Stimulated activated CD8-positive, alpha-beta memory T cell treated with anti-CD3 and anti-CD28 coated beads, Interleukin-7, amount 100 ng/mL, for 1 hour (primary cell): ENCODE measurements at regions not wholly inside any gene's neighbourhood (a gene's known extent, or its start where the extent isn't known, plus 50 kb on each side); places are given as distances from the start of the nearest gene placed in this dataset.

Experiments used
- DNase-seq, 2 donors: peaks; one replicate each; pipeline ENCODE4 v3.0.0-alpha.2; 2020; ENCODE audit warnings: low read depth in 2 of 2

DNA sequence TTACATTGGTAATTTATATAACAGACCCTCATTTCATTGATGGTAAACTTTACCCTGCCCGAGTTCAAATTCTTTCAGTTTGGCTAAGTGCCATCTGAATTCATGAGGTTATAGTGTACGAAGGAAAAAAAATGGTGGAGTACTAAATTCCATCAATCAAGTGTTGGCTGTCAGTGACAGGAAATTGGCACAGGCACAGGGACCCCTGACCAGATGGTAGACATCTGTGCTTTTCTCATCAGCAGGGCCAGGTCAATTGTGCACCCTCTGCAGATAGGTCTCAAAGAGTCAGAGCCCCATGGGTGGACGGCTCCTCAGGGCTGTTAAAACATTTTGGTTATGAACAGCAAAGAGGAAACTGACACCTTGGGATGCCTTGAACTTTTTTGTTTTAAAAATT, 439.2 kb downstream of the SETBP1 start:
- no peak for DNase-seq

- no peak for DNase-seq
Observed at GRCh38 chr18:45121146-45121545, 440.5 kb downstream of the SETBP1 start.

GRCh38 chr18:45122506-45122905, 441.8 kb downstream of the SETBP1 start:
- no peak for DNase-seq

DNA sequence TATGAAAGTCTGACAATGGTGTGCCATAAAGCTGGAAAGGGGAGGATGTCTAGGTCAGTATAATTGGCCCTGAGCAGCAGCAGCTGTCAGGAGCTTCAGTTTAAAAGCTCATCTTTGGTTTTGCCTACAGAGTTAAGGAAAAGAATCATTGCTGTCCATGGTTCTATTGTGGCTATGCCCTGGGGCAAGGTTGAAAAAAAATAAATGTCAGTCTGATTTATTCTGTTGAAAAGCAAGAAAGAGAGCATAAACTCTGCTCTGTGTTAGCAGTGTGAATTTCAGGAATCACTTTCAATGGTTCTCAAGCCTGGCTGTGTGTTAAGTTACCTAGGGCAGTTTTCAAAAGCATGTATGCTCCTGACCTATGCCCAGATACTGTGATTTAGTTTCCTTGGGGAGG, 446.7 kb downstream of the SETBP1 start:
- DNase-seq, result no peak

DNA sequence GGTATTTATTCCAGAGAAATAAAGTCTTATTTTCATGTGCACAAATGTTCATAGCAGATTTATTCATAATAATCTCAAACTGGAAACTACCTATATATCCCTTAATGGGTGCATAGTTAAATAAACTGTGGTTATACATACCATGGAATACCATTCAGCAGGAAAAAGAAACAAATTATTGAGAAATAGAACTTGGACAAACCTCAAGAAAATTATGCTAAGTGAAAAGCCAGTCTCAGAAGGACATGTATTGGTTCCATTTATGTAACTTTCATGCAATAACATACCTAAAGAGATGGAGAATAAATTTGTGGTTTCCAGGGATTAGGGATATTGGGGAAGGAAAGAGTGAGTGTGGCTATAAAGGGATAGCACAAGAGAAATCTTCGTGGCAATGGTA, 452.6 kb downstream of the SETBP1 start:
- DNase-seq, result no peak

GRCh38 chr18:45136381-45137086, 455.8 kb downstream of the SETBP1 start:
- DNase-seq, result no peak

DNA sequence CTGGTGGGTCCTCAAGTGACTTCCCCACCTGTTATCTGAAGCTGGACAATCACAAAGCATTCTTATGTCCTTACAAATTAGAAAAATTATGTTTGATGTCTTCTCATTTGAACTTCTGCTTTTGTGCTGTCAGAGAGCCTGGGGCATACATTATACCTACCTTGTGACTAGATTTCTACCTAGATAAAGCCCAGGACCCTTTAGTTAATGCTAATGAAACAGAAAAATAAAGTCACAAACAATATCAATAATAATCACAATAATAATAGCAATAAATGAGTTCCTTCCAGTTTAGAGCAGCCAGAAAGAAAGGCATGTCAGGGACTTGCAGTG, 456.4 kb downstream of the SETBP1 start:
- DNase-seq, result no peak

DNA sequence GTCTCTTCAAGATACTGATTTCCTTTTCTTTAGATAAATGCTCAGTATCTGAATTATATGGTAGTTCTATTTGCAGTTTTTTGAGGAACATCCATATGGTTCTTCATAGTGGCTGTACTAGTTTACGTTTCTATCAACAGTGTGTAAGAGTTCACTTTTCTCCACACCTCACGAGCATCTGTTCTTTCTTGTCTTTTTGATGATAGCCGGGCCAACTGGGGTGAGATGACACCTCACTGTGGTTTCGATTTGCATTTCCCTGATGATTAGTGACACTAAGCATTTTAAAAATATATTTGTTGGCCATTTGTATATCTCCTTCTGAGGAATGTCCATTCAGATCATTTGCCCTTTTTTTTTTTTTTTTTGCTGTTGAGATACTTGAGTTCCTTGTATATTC, 458.8 kb downstream of the SETBP1 start:
- no peak for DNase-seq

- no peak for DNase-seq
Observed at GRCh38 chr18:45142868-45143267, 462.2 kb downstream of the SETBP1 start.

GRCh38 chr18:45149712-45150111, 465.6 kb upstream of the SLC14A2 start:
- no peak for DNase-seq

- no peak for DNase-seq
Observed at GRCh38 chr18:45151645-45152044, 463.6 kb upstream of the SLC14A2 start.

- DNase-seq, result no peak
Observed at GRCh38 chr18:45155526-45155925, 459.8 kb upstream of the SLC14A2 start.

- no peak for DNase-seq
Observed at GRCh38 chr18:45156946-45157345, 458.3 kb upstream of the SLC14A2 start.

DNA sequence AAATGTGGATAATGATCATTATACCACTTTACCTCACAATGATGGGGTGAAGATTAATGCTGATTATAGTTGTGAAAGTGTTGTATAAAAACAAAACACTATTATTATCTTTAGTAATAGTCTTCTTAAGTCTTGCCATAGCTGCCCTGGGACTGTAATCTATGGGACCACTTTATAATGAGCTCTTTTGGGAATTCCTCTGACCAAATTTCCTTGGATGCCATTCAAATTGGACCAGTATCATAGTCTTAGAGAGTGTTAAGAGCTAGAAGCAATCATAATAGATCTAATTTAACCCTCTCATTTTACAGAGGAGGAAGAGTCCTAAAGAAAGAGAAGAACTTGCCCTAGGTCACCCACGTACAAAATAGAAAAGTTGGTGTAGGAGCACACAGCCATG, 457.7 kb upstream of the SLC14A2 start:
- no peak for DNase-seq

- no peak for DNase-seq
Observed at GRCh38 chr18:45161850-45162249, 453.4 kb upstream of the SLC14A2 start.

GRCh38 chr18:45163871-45164270, 451.4 kb upstream of the SLC14A2 start:
- no peak for DNase-seq

- DNase-seq, result no peak
Observed at GRCh38 chr18:45164551-45164950, 450.7 kb upstream of the SLC14A2 start.

- DNase-seq, result no peak
Observed at GRCh38 chr18:45165176-45165713, 450.0 kb upstream of the SLC14A2 start.

DNA sequence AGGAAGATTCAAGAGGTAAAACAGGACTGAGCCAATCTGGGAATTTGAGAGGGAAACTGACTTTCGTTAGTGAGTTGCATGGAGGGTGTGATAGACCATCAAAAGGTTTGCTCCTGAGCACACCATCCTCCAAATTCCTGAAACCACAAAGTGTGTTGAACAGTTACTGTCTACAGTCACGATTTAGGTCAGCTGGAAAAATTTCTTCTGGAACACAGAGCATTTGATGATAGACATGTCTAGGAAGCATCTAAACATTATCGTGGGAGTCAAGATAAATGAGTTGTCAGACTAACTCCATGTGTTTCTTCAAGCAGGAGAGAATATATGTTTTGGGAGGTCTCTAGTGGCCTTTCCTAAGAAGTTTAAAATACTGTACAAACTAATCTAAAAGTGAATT, 449.4 kb upstream of the SLC14A2 start:
- DNase-seq, result no peak

GRCh38 chr18:45166341-45166835, 448.9 kb upstream of the SLC14A2 start:
- DNase-seq, result no peak

DNA sequence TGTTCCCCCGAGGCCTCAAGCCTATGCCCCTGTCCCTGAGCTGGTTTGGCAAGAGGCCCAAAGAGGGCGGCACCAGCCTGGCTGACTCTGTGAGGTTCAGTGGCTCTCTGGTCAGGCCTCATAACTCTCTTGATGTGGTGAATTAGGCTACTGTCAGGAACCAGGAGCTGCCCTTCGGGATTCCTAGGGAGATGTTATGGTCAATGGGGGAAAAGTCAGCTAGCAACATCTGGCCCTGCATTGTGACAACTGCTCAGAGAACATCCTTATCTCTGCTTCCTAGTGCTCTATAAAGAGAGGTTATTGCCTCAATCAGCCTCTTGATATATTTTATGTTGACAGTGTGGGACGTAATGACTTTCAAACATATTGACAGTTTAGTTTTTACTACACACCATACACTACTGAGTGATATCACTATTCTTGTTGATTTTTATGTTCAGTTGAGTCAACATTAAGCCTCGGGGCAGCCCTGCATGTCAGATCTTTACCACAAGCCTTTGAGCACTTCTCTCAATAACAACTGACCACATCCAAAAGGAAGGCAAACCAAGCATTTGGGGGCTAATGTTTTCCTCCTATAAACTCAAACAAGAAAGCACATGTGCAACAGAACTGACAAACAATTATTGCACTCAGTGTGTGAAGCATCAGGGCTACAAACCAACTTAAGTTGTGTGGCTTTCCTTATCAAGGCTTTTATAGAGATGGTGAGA, 448.3 kb upstream of the SLC14A2 start:
- no peak for DNase-seq

DNA sequence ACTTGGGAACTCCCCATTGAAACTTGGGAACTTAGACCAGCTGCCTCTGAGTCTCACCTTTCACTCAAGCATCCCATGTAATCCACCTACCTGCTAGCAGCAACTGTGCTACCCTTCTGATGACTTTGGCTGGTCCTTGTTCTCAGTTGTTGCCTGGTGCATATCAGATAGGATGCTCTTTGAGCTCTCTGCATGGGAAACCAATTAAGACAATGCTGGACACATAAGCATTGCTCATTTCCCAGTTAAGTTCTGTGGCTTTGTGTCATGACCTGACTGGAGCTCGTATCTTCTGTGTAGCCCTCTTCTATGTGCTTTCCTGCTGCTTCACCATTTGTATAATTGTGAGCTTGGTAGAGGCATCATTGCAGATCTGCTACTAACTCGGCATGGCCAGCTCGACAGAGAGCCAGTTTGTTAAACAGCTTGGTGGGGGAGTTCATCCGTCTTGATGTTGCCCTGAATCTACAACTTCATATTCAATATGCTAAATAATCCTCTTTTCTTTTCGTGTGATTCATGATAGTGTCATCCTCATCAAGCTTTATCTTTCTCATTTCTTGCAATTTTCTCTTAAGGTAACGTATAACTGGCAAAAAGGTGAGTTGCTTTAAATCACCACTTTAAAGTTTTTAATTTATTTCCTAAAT, 447.5 kb upstream of the SLC14A2 start:
- no peak for DNase-seq
